Left ventricle myocardium inferior (tissue), 1 donor: ENCODE measurements at regions not wholly inside any gene's neighbourhood (a gene's known extent, or its start where the extent isn't known, plus 50 kb on each side); places are given as distances from the start of the nearest gene placed in this dataset.

ENCODE experiments used
- DNase-seq: peaks from one replicate; pipeline ENCODE4 v3.0.0-alpha.2; 2020
- H3K27ac ChIP-seq: fragments of 200-600 bp; replicated peaks from 2 replicates; pipeline ENCODE4 v1.8.0; 2021
- H3K27me3 ChIP-seq: fragments of 200-600 bp; 2 replicates; pipeline ENCODE4 v1.8.0; 2021; ENCODE audit warnings: low read depth
- H3K36me3 ChIP-seq: fragments of 200-600 bp; 2 replicates; pipeline ENCODE4 v1.8.0; 2021
- H3K4me1 ChIP-seq: fragments of 200-600 bp; 2 replicates; pipeline ENCODE4 v1.8.0; 2021
- H3K4me3 ChIP-seq: fragments of 200-600 bp; 2 replicates; pipeline ENCODE4 v1.8.0; 2021; ENCODE audit warnings: mild to moderate bottlenecking, moderate library complexity
- H3K9me3 ChIP-seq: fragments of 200-600 bp; replicated peaks from 2 replicates; pipeline ENCODE4 v1.8.0; 2021
- CTCF ChIP-seq: fragments of 200-600 bp; IDR thresholded peaks from 2 replicates; pipeline ENCODE4 v1.8.0; 2021; ENCODE audit warnings: antibody characterized with exemption, mild to moderate bottlenecking, borderline replicate concordance
- intact Hi-C: fragments of 100-400 bp; cut with micrococcal nuclease; formaldehyde crosslinking; loops from one replicate; pipeline ENCODE4 v1.11.0; 2022
- donor health status: DM: no; HTN: yes; CAD: no; lungs with severe emphysema.

GRCh38 chr17:62876063-62876462 is 67.9 kb upstream of the MARCHF10 start:
- no peak for TF ChIP-seq CTCF
- intact Hi-C loops = no loop called here

GRCh38 chr17:62875296-62875695 is 67.2 kb upstream of the MARCHF10 start:
- Histone ChIP-seq H3K27ac (no peak overlapping the region), H3K4me3 (no peak overlapping the region), H3K4me1 (no peaks in the 10 kb centered on the region), H3K27me3 (peaks cover 26% of the 10 kb centered on the region), H3K36me3 (no peaks in the 10 kb centered on the region), H3K9me3 (no peaks in the 10 kb centered on the region)
- intact Hi-C loops = no loop called here
- no peak for DNase-seq
- no peak for TF ChIP-seq CTCF

More at GRCh38 chr17:62876063-62876462, 67.9 kb upstream of the MARCHF10 start:
- no peaks in the 10 kb centered on the region for H3K4me1 ChIP-seq
- H3K27ac ChIP-seq = no peak overlapping the region
- no peaks in the 10 kb centered on the region for H3K36me3 ChIP-seq
- no peak overlapping the region for H3K4me3 ChIP-seq
- no peak for DNase-seq
- no peaks in the 10 kb centered on the region for H3K9me3 ChIP-seq
- H3K27me3 ChIP-seq = peaks cover 21% of the 10 kb centered on the region

GRCh38 chr17:62871291-62871690 is 63.2 kb upstream of the MARCHF10 start:
- H3K36me3 ChIP-seq = no peaks in the 10 kb centered on the region
- no peak overlapping the region for H3K27ac ChIP-seq
- no peaks in the 10 kb centered on the region for H3K4me1 ChIP-seq
- no peak for DNase-seq
- intact Hi-C loops = no loop called here
- peaks cover 33% of the 10 kb centered on the region for H3K27me3 ChIP-seq
- TF ChIP-seq CTCF = no peak
- no peaks in the 10 kb centered on the region for H3K9me3 ChIP-seq
- H3K4me3 ChIP-seq = no peak overlapping the region

- H3K4me1 ChIP-seq = no peaks in the 10 kb centered on the region
- H3K9me3 ChIP-seq = no peaks in the 10 kb centered on the region
- no peak for TF ChIP-seq CTCF
- no peaks in the 10 kb centered on the region for H3K36me3 ChIP-seq
- intact Hi-C loops = no loop called here
- no peak overlapping the region for H3K4me3 ChIP-seq
- no peak overlapping the region for H3K27ac ChIP-seq
- no peak for DNase-seq
- H3K27me3 ChIP-seq = peaks cover 35% of the 10 kb centered on the region
Observed at GRCh38 chr17:62870552-62870971, 62.4 kb upstream of the MARCHF10 start.

- H3K4me3 ChIP-seq = no peak overlapping the region
- intact Hi-C loops = no loop called here
- no peaks in the 10 kb centered on the region for H3K36me3 ChIP-seq
- H3K27ac ChIP-seq = no peak overlapping the region
- no peaks in the 10 kb centered on the region for H3K4me1 ChIP-seq
- TF ChIP-seq CTCF = no peak
- H3K27me3 ChIP-seq = peaks cover 31% of the 10 kb centered on the region
- no peaks in the 10 kb centered on the region for H3K9me3 ChIP-seq
- no peak for DNase-seq
Observed at GRCh38 chr17:62870030-62870541, 62.0 kb upstream of the MARCHF10 start.
